ENCODE measurements at regions not wholly inside any gene's neighbourhood (a gene's known extent, or its start where the extent isn't known, plus 50 kb on each side); places are given as distances from the start of the nearest gene placed in this dataset.
"Not testable (repeated sequence)": the region's sequence is repeated elsewhere in the genome, so short reads cannot be mapped to it uniquely, and the experiment has no call there.

GRCh38 chr18:53886058-53886457 lies 338.4 kb downstream of the MBD2 start:
- no peak overlapping the region for H3K27ac Mint-ChIP-seq
- no peaks in the 10 kb centered on the region for H3K36me3 Mint-ChIP-seq (ENCODE audit: low read depth)
- DNase-seq, result no peak
- peaks cover 7% of the 10 kb centered on the region for H3K27me3 Mint-ChIP-seq
- ATAC-seq, result no peak
- no peaks in the 10 kb centered on the region for H3K4me1 Mint-ChIP-seq
- H3K4me3 Mint-ChIP-seq, result no peak overlapping the region
- H3K9me3 ChIP-seq (ENCODE audit: control insufficient read depth, low read length, poor library complexity, severe bottlenecking), result no peaks in the 10 kb centered on the region

DNA sequence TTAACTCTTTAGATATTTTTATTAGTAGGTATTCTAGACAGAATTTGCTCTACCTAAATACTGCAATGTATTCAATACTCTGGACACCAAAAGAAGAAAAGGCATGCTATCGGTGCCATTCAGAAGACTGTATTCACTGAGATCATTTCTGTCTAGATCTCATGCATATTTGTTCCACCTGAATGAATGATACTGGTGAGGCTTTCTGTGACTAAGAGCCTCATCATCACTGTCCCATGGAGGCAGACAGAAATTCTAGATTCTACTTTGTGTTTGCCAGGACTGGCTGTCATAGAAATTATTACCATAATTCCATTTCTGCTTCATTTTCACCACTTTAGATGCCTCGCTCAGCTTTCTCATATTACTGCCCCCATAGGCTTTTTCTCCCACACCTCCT lies 340.7 kb downstream of the MBD2 start:
- Mint-ChIP-seq H3K36me3 (ENCODE audit: low read depth) (no peaks in the 10 kb centered on the region), H3K4me3 (no peak overlapping the region), H3K27ac (no peak overlapping the region), H3K27me3 (no peaks in the 10 kb centered on the region), H3K4me1 (no peaks in the 10 kb centered on the region)
- DNase-seq (no peak), ATAC-seq (no peak)
- no peaks in the 10 kb centered on the region for H3K9me3 ChIP-seq (ENCODE audit: control insufficient read depth, low read length, poor library complexity, severe bottlenecking)

GRCh38 chr18:53874103-53874502 lies 350.4 kb downstream of the MBD2 start:
- no peaks in the 10 kb centered on the region for H3K4me1 Mint-ChIP-seq
- H3K36me3 Mint-ChIP-seq (ENCODE audit: low read depth), result no peaks in the 10 kb centered on the region
- no peaks in the 10 kb centered on the region for H3K9me3 ChIP-seq (ENCODE audit: control insufficient read depth, low read length, poor library complexity, severe bottlenecking)
- DNase-seq (no peak), ATAC-seq (no peak)
- H3K27ac Mint-ChIP-seq, result no peak overlapping the region
- peaks cover 6% of the 10 kb centered on the region for H3K27me3 Mint-ChIP-seq
- no peak overlapping the region for H3K4me3 Mint-ChIP-seq

DNA sequence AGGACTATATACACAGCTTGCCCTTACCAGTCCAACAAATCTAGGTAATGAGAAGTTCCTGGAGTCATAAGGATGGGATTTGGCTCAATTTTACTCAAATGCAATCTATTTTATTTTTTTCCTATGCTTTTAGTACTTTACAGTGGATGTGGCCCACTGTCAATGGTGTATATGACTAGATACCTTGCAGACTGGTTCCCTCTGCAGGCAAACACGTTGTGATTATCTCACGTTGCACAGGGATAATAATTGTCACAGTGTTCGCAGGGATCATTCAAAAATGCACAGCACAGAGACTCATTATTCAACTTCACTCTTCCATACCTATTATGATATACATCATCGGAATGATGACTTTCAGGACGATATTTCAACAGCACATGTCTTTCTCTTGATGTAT lies 359.7 kb downstream of the MBD2 start:
- H3K9me3 ChIP-seq (ENCODE audit: control insufficient read depth, low read length, poor library complexity, severe bottlenecking), result no peaks in the 10 kb centered on the region
- no peaks in the 10 kb centered on the region for H3K27me3 Mint-ChIP-seq
- no peak overlapping the region for H3K4me3 Mint-ChIP-seq
- H3K4me1 Mint-ChIP-seq, result no peaks in the 10 kb centered on the region
- ATAC-seq (no peak), DNase-seq (no peak)
- no peak overlapping the region for H3K27ac Mint-ChIP-seq
- no peaks in the 10 kb centered on the region for H3K36me3 Mint-ChIP-seq (ENCODE audit: low read depth)

DNA sequence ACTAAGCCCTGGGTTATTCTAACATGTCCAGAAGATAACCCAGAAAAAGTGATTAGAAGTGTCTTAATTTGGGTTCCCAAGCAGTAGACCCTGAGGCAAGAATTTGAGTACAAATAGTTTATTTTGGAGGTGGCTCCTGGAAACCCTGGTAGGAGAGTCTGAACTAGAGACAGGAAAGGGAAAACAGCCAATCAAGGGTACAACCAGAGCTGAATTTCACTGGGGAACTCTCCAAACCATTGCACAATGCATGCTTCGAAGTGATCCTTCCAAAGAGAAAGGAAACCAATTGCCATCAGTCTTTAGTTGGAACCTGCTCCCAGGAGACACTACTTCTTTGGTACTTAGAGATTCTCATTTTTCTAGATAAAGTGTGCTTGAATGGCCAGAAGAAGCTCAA lies 361.5 kb downstream of the MBD2 start:
- H3K4me3 Mint-ChIP-seq, result no peak overlapping the region
- DNase-seq (no peak), ATAC-seq (no peak)
- no peaks in the 10 kb centered on the region for H3K36me3 Mint-ChIP-seq (ENCODE audit: low read depth)
- H3K9me3 ChIP-seq (ENCODE audit: control insufficient read depth, low read length, poor library complexity, severe bottlenecking), result no peaks in the 10 kb centered on the region
- no peak overlapping the region for H3K27ac Mint-ChIP-seq
- H3K4me1 Mint-ChIP-seq, result no peaks in the 10 kb centered on the region
- H3K27me3 Mint-ChIP-seq, result no peaks in the 10 kb centered on the region

GRCh38 chr18:53861185-53861584 lies 363.3 kb downstream of the MBD2 start:
- no peaks in the 10 kb centered on the region for H3K9me3 ChIP-seq (ENCODE audit: control insufficient read depth, low read length, poor library complexity, severe bottlenecking)
- H3K27me3 Mint-ChIP-seq, result no peaks in the 10 kb centered on the region
- H3K27ac Mint-ChIP-seq, result no peak overlapping the region
- ATAC-seq (no peak), DNase-seq (no peak)
- no peak overlapping the region for H3K4me3 Mint-ChIP-seq
- no peaks in the 10 kb centered on the region for H3K4me1 Mint-ChIP-seq
- no peaks in the 10 kb centered on the region for H3K36me3 Mint-ChIP-seq (ENCODE audit: low read depth)

GRCh38 chr18:53859764-53860163 lies 364.7 kb downstream of the MBD2 start:
- H3K4me3 Mint-ChIP-seq, result no peak overlapping the region
- DNase-seq, result no peak
- H3K4me1 Mint-ChIP-seq, result no peaks in the 10 kb centered on the region
- no peaks in the 10 kb centered on the region for H3K9me3 ChIP-seq (ENCODE audit: control insufficient read depth, low read length, poor library complexity, severe bottlenecking)
- no peaks in the 10 kb centered on the region for H3K36me3 Mint-ChIP-seq (ENCODE audit: low read depth)
- no peak overlapping the region for H3K27ac Mint-ChIP-seq
- no peak for ATAC-seq
- no peaks in the 10 kb centered on the region for H3K27me3 Mint-ChIP-seq

DNA sequence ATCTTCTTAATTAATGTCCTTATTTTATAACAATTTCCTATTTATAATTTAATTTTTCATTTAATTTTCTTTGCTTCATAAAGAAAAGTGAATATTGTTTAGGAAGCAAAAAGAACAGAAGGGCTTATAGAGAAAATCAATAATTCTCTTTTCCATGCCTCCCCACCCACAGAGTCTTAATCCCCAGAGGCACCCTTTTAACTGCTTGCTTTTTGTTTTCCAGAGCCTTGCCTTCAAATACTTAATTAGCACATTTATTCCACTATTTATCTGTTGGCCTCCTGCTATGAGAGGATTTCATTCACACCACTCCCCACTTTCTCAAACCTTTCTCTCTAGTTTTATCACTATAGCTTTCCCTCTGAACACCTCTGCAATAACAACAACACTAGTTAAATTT lies 373.6 kb downstream of the MBD2 start:
- H3K9me3 ChIP-seq (ENCODE audit: control insufficient read depth, low read length, poor library complexity, severe bottlenecking), result no peaks in the 10 kb centered on the region
- H3K27me3 Mint-ChIP-seq, result no peaks in the 10 kb centered on the region
- no peak overlapping the region for H3K27ac Mint-ChIP-seq
- no peaks in the 10 kb centered on the region for H3K36me3 Mint-ChIP-seq (ENCODE audit: low read depth)
- ATAC-seq (no peak), DNase-seq (no peak)
- no peaks in the 10 kb centered on the region for H3K4me1 Mint-ChIP-seq
- H3K4me3 Mint-ChIP-seq, result no peak overlapping the region

- Mint-ChIP-seq H3K36me3 (ENCODE audit: low read depth) (no peaks in the 10 kb centered on the region), H3K4me3 (no peak overlapping the region), H3K4me1 (no peaks in the 10 kb centered on the region), H3K27me3 (no peaks in the 10 kb centered on the region), H3K27ac (no peak overlapping the region)
- no peak for ATAC-seq
- DNase-seq, result no peak
- H3K9me3 ChIP-seq (ENCODE audit: control insufficient read depth, low read length, poor library complexity, severe bottlenecking), result no peaks in the 10 kb centered on the region
Observed at GRCh38 chr18:53843763-53844162, 380.7 kb downstream of the MBD2 start.

DNA sequence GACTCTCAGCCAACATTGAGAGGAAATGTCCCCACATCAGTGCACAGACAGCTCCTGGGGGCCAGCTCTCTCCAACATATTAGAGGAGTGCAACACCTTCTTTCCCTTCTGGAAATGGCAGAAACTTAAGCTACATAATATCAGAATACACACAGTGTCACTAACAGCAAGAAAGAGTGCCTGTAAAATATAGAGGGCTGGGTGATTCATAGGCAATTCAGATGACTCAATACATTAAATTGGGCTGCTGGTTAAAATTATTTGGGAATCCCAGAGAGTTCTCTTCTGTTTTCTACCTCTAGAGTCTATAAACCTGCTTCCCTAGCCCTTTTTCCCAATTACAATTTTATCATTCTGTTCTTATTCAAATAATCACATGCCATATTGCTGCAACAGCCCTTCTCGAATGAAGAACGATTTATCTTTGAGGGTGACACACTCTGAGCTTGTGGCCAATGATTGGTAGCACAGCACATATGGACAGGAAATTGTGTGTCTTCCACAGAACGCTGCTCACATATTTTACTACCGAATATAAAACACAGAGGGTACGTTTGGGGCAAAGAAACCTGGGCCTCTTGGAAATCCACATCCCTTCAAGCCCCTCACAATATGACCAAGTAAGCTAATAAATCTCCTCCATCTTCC lies 381.2 kb downstream of the MBD2 start:
- Mint-ChIP-seq H3K36me3 (ENCODE audit: low read depth) (no peaks in the 10 kb centered on the region), H3K4me1 (no peaks in the 10 kb centered on the region), H3K4me3 (no peak overlapping the region), H3K27me3 (no peaks in the 10 kb centered on the region), H3K27ac (no peak overlapping the region)
- ATAC-seq, result no peak
- DNase-seq, result no peak
- no peaks in the 10 kb centered on the region for H3K9me3 ChIP-seq (ENCODE audit: control insufficient read depth, low read length, poor library complexity, severe bottlenecking)

GRCh38 chr18:53838746-53839145 lies 385.7 kb downstream of the MBD2 start:
- H3K4me3 Mint-ChIP-seq, result no peak overlapping the region
- H3K9me3 ChIP-seq (ENCODE audit: control insufficient read depth, low read length, poor library complexity, severe bottlenecking), result no peaks in the 10 kb centered on the region
- H3K27ac Mint-ChIP-seq, result no peak overlapping the region
- H3K4me1 Mint-ChIP-seq, result no peaks in the 10 kb centered on the region
- H3K27me3 Mint-ChIP-seq, result no peaks in the 10 kb centered on the region
- H3K36me3 Mint-ChIP-seq (ENCODE audit: low read depth), result no peaks in the 10 kb centered on the region
- DNase-seq, result no peak
- ATAC-seq, result no peak

DNA sequence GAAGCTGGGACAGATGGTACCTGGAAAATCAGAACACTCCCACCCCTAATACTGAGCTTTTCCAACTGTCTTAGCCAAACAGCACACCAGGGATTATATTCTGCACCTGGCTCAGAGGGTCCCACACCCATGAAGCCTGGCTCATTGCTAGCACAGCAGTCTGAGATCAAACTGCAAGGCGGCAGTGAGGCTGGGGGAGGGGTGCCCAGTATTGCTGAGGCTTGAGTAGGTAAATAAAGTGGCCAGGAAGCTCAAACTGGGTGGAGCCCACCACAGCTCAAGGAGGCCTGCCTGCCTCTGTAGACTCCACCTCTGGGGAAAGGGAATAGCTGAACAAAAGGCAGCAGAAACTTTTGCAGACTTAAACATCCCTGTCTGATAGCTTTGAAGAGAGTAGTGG lies 403.3 kb downstream of the MBD2 start:
- H3K9me3 ChIP-seq (ENCODE audit: control insufficient read depth, low read length, poor library complexity, severe bottlenecking); DNase-seq; H3K27ac Mint-ChIP-seq; H3K4me3 Mint-ChIP-seq; H3K27me3 Mint-ChIP-seq; H3K4me1 Mint-ChIP-seq; H3K36me3 Mint-ChIP-seq (ENCODE audit: low read depth); ATAC-seq: not testable (repeated sequence)

DNA sequence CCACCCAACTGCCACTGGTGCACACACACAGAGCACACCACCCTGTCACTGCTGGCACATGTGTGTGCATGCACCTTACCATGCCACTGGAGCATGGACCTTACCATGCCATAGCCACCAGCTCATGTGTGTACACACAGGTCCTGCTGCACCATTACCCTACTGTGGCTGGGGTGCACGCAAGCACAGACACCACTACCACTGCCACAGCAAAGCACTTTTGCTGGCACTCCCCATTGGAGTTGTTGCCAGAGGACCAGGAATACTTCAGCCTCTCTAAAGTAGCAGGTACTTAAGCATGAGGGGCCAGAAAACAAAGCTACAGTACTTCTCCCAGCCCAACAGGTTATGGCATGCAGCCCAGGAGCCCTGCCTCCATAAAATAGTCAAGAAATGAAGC lies 404.8 kb downstream of the MBD2 start:
- H3K27ac Mint-ChIP-seq, result no peak overlapping the region
- H3K4me1 Mint-ChIP-seq, result no peaks in the 10 kb centered on the region
- ATAC-seq (no peak), DNase-seq (no peak)
- no peaks in the 10 kb centered on the region for H3K36me3 Mint-ChIP-seq (ENCODE audit: low read depth)
- no peaks in the 10 kb centered on the region for H3K27me3 Mint-ChIP-seq
- no peak overlapping the region for H3K4me3 Mint-ChIP-seq
- H3K9me3 ChIP-seq (ENCODE audit: control insufficient read depth, low read length, poor library complexity, severe bottlenecking), result no peaks in the 10 kb centered on the region

DNA sequence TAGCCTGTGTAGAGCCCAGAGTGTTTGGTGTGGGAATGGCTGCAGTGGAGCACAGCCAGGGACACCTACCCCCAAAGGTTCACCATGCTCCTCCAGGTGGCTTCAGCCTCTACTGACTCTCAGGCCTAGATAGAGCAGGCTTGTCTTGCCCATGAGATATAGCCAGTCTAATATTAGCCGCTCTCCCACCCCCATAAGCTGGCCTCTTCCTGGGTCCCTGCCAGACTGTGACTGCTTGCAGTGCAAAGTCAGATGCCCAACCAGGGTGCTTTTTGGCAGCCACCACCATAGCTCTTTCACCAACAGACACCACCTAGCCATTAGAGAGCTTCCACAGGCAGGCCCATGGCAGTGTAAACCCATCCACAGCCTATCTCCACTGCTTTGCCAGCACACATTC lies 405.3 kb downstream of the MBD2 start:
- H3K27ac Mint-ChIP-seq, result no peak overlapping the region
- H3K36me3 Mint-ChIP-seq (ENCODE audit: low read depth), result no peaks in the 10 kb centered on the region
- H3K27me3 Mint-ChIP-seq, result no peaks in the 10 kb centered on the region
- H3K4me1 Mint-ChIP-seq, result no peaks in the 10 kb centered on the region
- no peaks in the 10 kb centered on the region for H3K9me3 ChIP-seq (ENCODE audit: control insufficient read depth, low read length, poor library complexity, severe bottlenecking)
- ATAC-seq (no peak), DNase-seq (no peak)
- H3K4me3 Mint-ChIP-seq, result no peak overlapping the region

Measured in T-helper 17 cell (primary cell).